Fibroblast of lung (primary cell): ENCODE measurements at regions not wholly inside any gene's neighbourhood (a gene's known extent, or its start where the extent isn't known, plus 50 kb on each side); places are given as distances from the start of the nearest gene placed in this dataset.

ENCODE experiments used
- DNase-seq, 2 donors: peaks; one replicate each; pipeline versions ENCODE4 v3.0.0 to v3.0.0-alpha.2; 2010; ENCODE audit warnings: low read depth in 2 of 2
- H2AFZ ChIP-seq: 2 replicates; pipeline ENCODE4 v1.5.1; 2012; ENCODE audit warnings: low read length, control low read depth, inconsistent platforms
- H3K27ac ChIP-seq: 2 replicates; pipeline ENCODE4 v1.5.1; 2011; ENCODE audit warnings: low read length, control low read depth; ENCODE audit not compliant: insufficient read depth
- H3K27me3 ChIP-seq: 2 replicates; pipeline ENCODE4 v1.5.1; 2011; ENCODE audit warnings: mild to moderate bottlenecking, low read length; ENCODE audit not compliant: control insufficient read depth, insufficient read depth
- H3K36me3 ChIP-seq: 2 replicates; pipeline ENCODE4 v1.5.1; 2011; ENCODE audit warnings: low read length; ENCODE audit not compliant: control insufficient read depth, insufficient read depth
- H3K4me1 ChIP-seq: 2 replicates; pipeline ENCODE4 v1.5.1; 2011; ENCODE audit warnings: low read length; ENCODE audit not compliant: control insufficient read depth, insufficient read depth; ENCODE audit errors: extremely low read depth
- H3K4me2 ChIP-seq: 2 replicates; pipeline ENCODE4 v1.5.1; 2011; ENCODE audit warnings: low read length, control low read depth; ENCODE audit not compliant: insufficient read depth; ENCODE audit errors: extremely low read depth
- H3K4me3 ChIP-seq, 4 experiments: fragments of 200-600 bp in 1 of 4; sonication (generic) in 1 of 4; replicated peaks in 1 of 4; 2 replicates each; pipeline ENCODE4 v1.5.1; 2011 to 2016; ENCODE audit warnings: low read length in 4 of 4, low read depth in 3 of 4, mild to moderate bottlenecking in 3 of 4, control low read depth in 2 of 4, inconsistent platforms in 1 of 4, mixed read lengths in 1 of 4; ENCODE audit not compliant: insufficient read depth in 1 of 4; ENCODE audit errors: control extremely low read depth in 1 of 4
- H3K79me2 ChIP-seq: 2 replicates; pipeline ENCODE4 v1.5.1; 2012; ENCODE audit warnings: mild to moderate bottlenecking, low read length, inconsistent platforms; ENCODE audit not compliant: control insufficient read depth, insufficient read depth
- H3K9ac ChIP-seq: 2 replicates; pipeline ENCODE4 v1.5.1; 2011; ENCODE audit warnings: mild to moderate bottlenecking, low read length, control low read depth; ENCODE audit not compliant: insufficient read depth
- H3K9me3 ChIP-seq: 2 replicates; pipeline ENCODE4 v1.5.1; 2012; ENCODE audit warnings: low read depth, low read length; ENCODE audit not compliant: control insufficient read depth, insufficient read depth
- H4K20me1 ChIP-seq: 2 replicates; pipeline ENCODE4 v1.5.1; 2011; ENCODE audit warnings: low read length; ENCODE audit not compliant: control insufficient read depth, insufficient read depth; ENCODE audit errors: extremely low read depth
- CTCF ChIP-seq, 2 donors: IDR thresholded peaks in 1 of 2; conservative IDR thresholded peaks in 1 of 2; 1 replicate in 1 of 2; 2 replicates in 1 of 2; pipeline ENCODE4 v1.5.1; 2011 to 2012; ENCODE audit warnings: low read length in 2 of 2, control low read depth in 1 of 2, inconsistent platforms in 1 of 2, low read depth in 1 of 2, mild to moderate bottlenecking in 1 of 2
- EZH2 ChIP-seq: IDR thresholded peaks from 2 replicates; pipeline ENCODE4 v1.5.1; 2012; ENCODE audit warnings: low read length, control low read depth, mild to moderate bottlenecking; ENCODE audit errors: missing control alignments

DNA sequence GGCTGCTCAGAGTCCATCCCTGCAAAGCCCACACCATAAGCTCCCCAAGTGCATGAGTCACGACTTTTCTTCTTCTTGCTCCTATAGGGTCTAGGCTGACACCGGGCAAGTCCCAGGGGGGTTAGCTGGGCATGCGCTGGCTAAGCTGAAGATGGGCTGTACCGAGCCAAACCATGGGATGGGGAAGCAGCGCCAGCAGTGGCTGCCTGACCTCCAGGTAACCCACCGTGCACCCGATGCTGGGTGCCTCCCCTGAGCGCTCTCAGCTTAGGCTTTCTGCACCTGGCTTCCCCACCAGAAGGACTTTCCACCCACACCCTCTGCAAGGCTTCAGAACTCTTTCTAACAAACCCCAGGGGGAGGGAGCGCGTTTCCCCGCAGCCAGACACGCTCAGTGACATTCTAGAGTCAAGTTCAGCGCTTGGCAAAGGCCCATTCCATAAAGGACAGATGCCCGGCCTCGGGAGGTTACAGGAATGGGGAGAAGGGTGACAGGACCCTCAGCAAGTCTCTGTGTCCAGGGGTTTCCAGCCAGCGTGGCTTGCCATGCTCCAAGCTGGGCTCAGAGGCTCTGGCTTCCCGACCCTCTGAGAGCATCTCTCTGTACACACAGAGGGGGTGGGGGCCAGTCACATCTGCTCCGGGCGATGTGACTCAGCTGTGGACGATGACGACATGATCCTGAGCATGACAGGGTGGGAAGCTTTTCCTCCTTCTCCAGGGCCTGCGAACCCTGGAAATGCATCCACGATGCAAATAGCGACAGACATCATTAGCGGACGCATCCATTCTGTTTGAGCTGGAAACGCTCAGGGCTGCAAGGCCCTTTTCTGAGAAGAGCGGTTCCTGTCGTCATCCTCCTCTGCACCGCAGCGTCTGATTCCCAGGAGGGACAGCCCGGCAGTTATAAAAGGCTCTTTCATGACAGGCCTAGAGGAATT lies 107.8 kb downstream of the SIK1 start:
- H3K27me3 ChIP-seq, result no peaks in the 10 kb centered on the region
- H3K79me2 ChIP-seq, result no peaks in the 10 kb centered on the region
- peaks cover 5% of the 10 kb centered on the region for H3K4me1 ChIP-seq
- H3K27ac ChIP-seq, result peak overlapping the region; percentile 39
- no peaks in the 10 kb centered on the region for H4K20me1 ChIP-seq
- H3K9me3 ChIP-seq, result no peaks in the 10 kb centered on the region
- no peaks in the 10 kb centered on the region for H3K36me3 ChIP-seq
- TF ChIP-seq EZH2 (no peak), CTCF (conservative IDR thresholded peaks at IDR 0.05 in 1 of 2, IDR thresholded peaks at IDR 0.05 in 1 of 2; ENCODE audit: low read depth in 1 of 2, low read length in 2 of 2) (no peak)
- peak overlapping the region; percentile 50 for H3K9ac ChIP-seq
- no peak overlapping the region for H3K4me2 ChIP-seq
- H3K4me3 ChIP-seq, result no peak overlapping the region
- DNase-seq, result peak; percentile 53 to 59
- no peak overlapping the region for H2AFZ ChIP-seq

GRCh38 chr21:43318368-43318767 lies 108.6 kb downstream of the SIK1 start:
- H2AFZ ChIP-seq, result no peak overlapping the region
- H3K36me3 ChIP-seq, result no peaks in the 10 kb centered on the region
- no peak overlapping the region for H3K4me3 ChIP-seq
- no peak for DNase-seq
- no peak overlapping the region for H3K27ac ChIP-seq
- H3K9ac ChIP-seq, result no peak overlapping the region
- H3K4me1 ChIP-seq, result peaks cover 5% of the 10 kb centered on the region
- H3K9me3 ChIP-seq, result no peaks in the 10 kb centered on the region
- H4K20me1 ChIP-seq, result no peaks in the 10 kb centered on the region
- H3K27me3 ChIP-seq, result no peaks in the 10 kb centered on the region
- H3K79me2 ChIP-seq, result no peaks in the 10 kb centered on the region
- no peak overlapping the region for H3K4me2 ChIP-seq
- TF ChIP-seq EZH2 (no peak), CTCF (conservative IDR thresholded peaks at IDR 0.05 in 1 of 2, IDR thresholded peaks at IDR 0.05 in 1 of 2; ENCODE audit: low read depth in 1 of 2, low read length in 2 of 2) (no peak)

GRCh38 chr21:43317959-43318358 lies 109.0 kb downstream of the SIK1 start:
- Histone ChIP-seq H3K36me3 (no peaks in the 10 kb centered on the region), H3K79me2 (no peaks in the 10 kb centered on the region), H3K27ac (no peak overlapping the region), H3K4me3 (no peak overlapping the region), H3K27me3 (no peaks in the 10 kb centered on the region), H2AFZ (no peak overlapping the region), H3K9me3 (no peaks in the 10 kb centered on the region), H4K20me1 (no peaks in the 10 kb centered on the region), H3K4me2 (no peak overlapping the region), H3K9ac (no peak overlapping the region), H3K4me1 (peaks cover 5% of the 10 kb centered on the region)
- TF ChIP-seq EZH2 (no peak), CTCF (conservative IDR thresholded peaks at IDR 0.05 in 1 of 2, IDR thresholded peaks at IDR 0.05 in 1 of 2; ENCODE audit: low read depth in 1 of 2, low read length in 2 of 2) (no peak)
- DNase-seq, result no peak
